H9 (cell line): ENCODE measurements at regions not wholly inside any gene's neighbourhood (a gene's known extent, or its start where the extent isn't known, plus 50 kb on each side); places are given as distances from the start of the nearest gene placed in this dataset.

Experiments used
- DNase-seq: peaks from one replicate; pipeline ENCODE4 v3.0.0-alpha.2; 2017
- H2AFZ ChIP-seq: one replicate; pipeline ENCODE4 v1.6.1; 2013; ENCODE audit warnings: mild to moderate bottlenecking, low read length, control low read depth, moderate library complexity
- H2AK5ac ChIP-seq: 2 replicates; pipeline ENCODE4 v1.6.1; 2013; ENCODE audit warnings: low read length, control low read depth, mixed read lengths; ENCODE audit not compliant: insufficient read length
- H2BK120ac ChIP-seq: one replicate; pipeline ENCODE4 v1.6.1; 2013; ENCODE audit warnings: low read depth, mild to moderate bottlenecking, low read length, control low read depth, inconsistent platforms; ENCODE audit not compliant: poor library complexity, severe bottlenecking
- H2BK12ac ChIP-seq: 2 replicates; pipeline ENCODE4 v1.6.1; 2013; ENCODE audit warnings: low read length, control low read depth, mixed read lengths, low read depth; ENCODE audit not compliant: insufficient read length
- H2BK15ac ChIP-seq: 2 replicates; pipeline ENCODE4 v1.6.1; 2013; ENCODE audit warnings: low read depth, low read length, control low read depth
- H2BK20ac ChIP-seq: one replicate; pipeline ENCODE4 v1.6.1; 2013; ENCODE audit warnings: low read depth, mild to moderate bottlenecking, low read length, control low read depth, inconsistent platforms; ENCODE audit not compliant: poor library complexity, severe bottlenecking
- H2BK5ac ChIP-seq: 2 replicates; pipeline ENCODE4 v1.6.1; 2013; ENCODE audit warnings: low read length, control low read depth, mixed read lengths; ENCODE audit not compliant: insufficient read length
- H3K14ac ChIP-seq: 2 replicates; pipeline ENCODE4 v1.6.1; 2013; ENCODE audit warnings: low read length, control low read depth; ENCODE audit not compliant: insufficient read depth
- H3K18ac ChIP-seq: 2 replicates; pipeline ENCODE4 v1.6.1; 2013; ENCODE audit warnings: low read depth, mild to moderate bottlenecking, mixed read lengths, low read length, control low read depth; ENCODE audit not compliant: insufficient read length
- H3K23ac ChIP-seq: 2 replicates; pipeline ENCODE4 v1.6.1; 2013; ENCODE audit warnings: low read length, control low read depth, mixed read lengths, low read depth; ENCODE audit not compliant: insufficient read length
- H3K23me2 ChIP-seq: 2 replicates; pipeline ENCODE4 v1.6.1; 2013; ENCODE audit warnings: low read depth, mild to moderate bottlenecking, mixed read lengths, low read length, control low read depth; ENCODE audit not compliant: insufficient read length, poor library complexity, severe bottlenecking
- H3K27ac ChIP-seq: 2 replicates; pipeline ENCODE4 v1.5.1; 2013; ENCODE audit warnings: low read length, control low read depth, mixed read lengths, low read depth; ENCODE audit not compliant: insufficient read length
- H3K27me3 ChIP-seq: 2 replicates; pipeline ENCODE4 v1.6.1; 2013; ENCODE audit warnings: low read length, control low read depth, inconsistent platforms; ENCODE audit not compliant: insufficient read depth
- H3K4ac ChIP-seq: 2 replicates; pipeline ENCODE4 v1.6.1; 2013; ENCODE audit warnings: low read depth, mild to moderate bottlenecking, control low read depth, inconsistent platforms, low read length, moderate library complexity
- H3K4me1 ChIP-seq: 2 replicates; pipeline ENCODE4 v1.6.1; 2013; ENCODE audit warnings: low read length, control low read depth, inconsistent platforms; ENCODE audit not compliant: insufficient read depth
- H3K4me2 ChIP-seq: 2 replicates; pipeline ENCODE4 v1.6.1; 2013; ENCODE audit warnings: low read length, control low read depth, mixed read lengths; ENCODE audit not compliant: insufficient read length, insufficient read depth
- H3K56ac ChIP-seq: 2 replicates; pipeline ENCODE4 v1.6.1; 2013; ENCODE audit warnings: low read depth, mild to moderate bottlenecking, mixed read lengths, low read length, control low read depth; ENCODE audit not compliant: insufficient read length
- H3K79me1 ChIP-seq: 2 replicates; pipeline ENCODE4 v1.6.1; 2013; ENCODE audit warnings: low read depth, mild to moderate bottlenecking, moderate library complexity, low read length, control low read depth, inconsistent platforms; ENCODE audit not compliant: insufficient read depth, poor library complexity, severe bottlenecking
- H3K79me2 ChIP-seq: 2 replicates; pipeline ENCODE4 v1.6.1; 2013; ENCODE audit warnings: low read length, control low read depth, inconsistent platforms; ENCODE audit not compliant: insufficient read depth
- H3K9ac ChIP-seq: 2 replicates; pipeline ENCODE4 v1.6.1; 2013; ENCODE audit warnings: low read length, control low read depth, mixed read lengths; ENCODE audit not compliant: insufficient read length; ENCODE audit errors: extremely low read depth
- H3K9me3 ChIP-seq: one replicate; pipeline ENCODE4 v1.6.1; 2013; ENCODE audit warnings: low read depth, low read length, inconsistent platforms; ENCODE audit not compliant: control insufficient read depth
- H3T11ph ChIP-seq: one replicate; pipeline ENCODE4 v1.6.1; 2013; ENCODE audit warnings: mild to moderate bottlenecking, low read length, control low read depth, inconsistent platforms
- H4K20me1 ChIP-seq: one replicate; pipeline ENCODE4 v1.6.1; 2013; ENCODE audit not compliant: control insufficient read depth, insufficient read length, insufficient read depth
- H4K5ac ChIP-seq: 2 replicates; pipeline ENCODE4 v1.6.1; 2013; ENCODE audit warnings: low read depth, mild to moderate bottlenecking, mixed read lengths, low read length, control low read depth; ENCODE audit not compliant: insufficient read length
- H4K8ac ChIP-seq: replicated peaks from 2 replicates; pipeline ENCODE4 v1.6.1; 2013; ENCODE audit warnings: low read length, control low read depth, mixed read lengths, low read depth; ENCODE audit not compliant: insufficient read length
- H4K91ac ChIP-seq: 2 replicates; pipeline ENCODE4 v1.6.1; 2013; ENCODE audit warnings: low read depth, mild to moderate bottlenecking, moderate library complexity, mixed read lengths, low read length, control low read depth; ENCODE audit not compliant: insufficient read length
- H3K27ac Mint-ChIP-seq, 3 experiments: 2 replicates in 2 of 3; 3 replicates in 1 of 3; pipeline ENCODE4 v1.8.0; 2020 to 2021; ENCODE audit warnings: mixed read lengths in 3 of 3, mild to moderate bottlenecking in 1 of 3, moderate library complexity in 1 of 3
- H3K27me3 Mint-ChIP-seq: 2 replicates; pipeline ENCODE4 v1.8.0; 2021; ENCODE audit warnings: low read depth, mild to moderate bottlenecking, moderate library complexity, mixed read lengths
- H3K36me3 Mint-ChIP-seq, 3 experiments: 2 replicates in 2 of 3; 3 replicates in 1 of 3; pipeline ENCODE4 v1.8.0; 2020 to 2021; ENCODE audit warnings: low read depth in 3 of 3, mixed read lengths in 3 of 3; ENCODE audit not compliant: insufficient read depth in 1 of 3
- H3K4me1 Mint-ChIP-seq, 2 experiments: 2 replicates each; pipeline ENCODE4 v1.8.0; 2020; ENCODE audit warnings: mixed read lengths in 2 of 2
- H3K4me3 Mint-ChIP-seq, 2 experiments: 2 replicates in 1 of 2; 3 replicates in 1 of 2; pipeline ENCODE4 v1.8.0; 2020 to 2021; ENCODE audit warnings: mild to moderate bottlenecking in 2 of 2, mixed read lengths in 2 of 2, moderate library complexity in 1 of 2
- H3K9me3 Mint-ChIP-seq, 2 experiments: 2 replicates in 1 of 2; 3 replicates in 1 of 2; pipeline ENCODE4 v1.8.0; 2020; ENCODE audit warnings: mild to moderate bottlenecking in 2 of 2, mixed read lengths in 2 of 2, moderate library complexity in 1 of 2
- WGBS: extraction: QIAGEN DNeasy Blood & Tissue Kit; methylation state at CpG from one replicate; pipeline ENCODE4 v1.1.7; 2013; ENCODE audit warnings: missing lambda C conversion rate, low lambda C conversion rate, mixed read lengths; ENCODE audit not compliant: insufficient read length; ENCODE audit errors: extremely low coverage; 5-methylcytosine and 5-hydroxymethylcytosine counted together
- TF ChIP-seq, protein P1 (sequence below): fragments of 200-600 bp; sonication (generic); conservative IDR thresholded peaks from 3 replicates; pipeline ENCODE4 v1.8.0; 2021; ENCODE audit warnings: antibody characterized with exemption, mild to moderate bottlenecking

DNA sequence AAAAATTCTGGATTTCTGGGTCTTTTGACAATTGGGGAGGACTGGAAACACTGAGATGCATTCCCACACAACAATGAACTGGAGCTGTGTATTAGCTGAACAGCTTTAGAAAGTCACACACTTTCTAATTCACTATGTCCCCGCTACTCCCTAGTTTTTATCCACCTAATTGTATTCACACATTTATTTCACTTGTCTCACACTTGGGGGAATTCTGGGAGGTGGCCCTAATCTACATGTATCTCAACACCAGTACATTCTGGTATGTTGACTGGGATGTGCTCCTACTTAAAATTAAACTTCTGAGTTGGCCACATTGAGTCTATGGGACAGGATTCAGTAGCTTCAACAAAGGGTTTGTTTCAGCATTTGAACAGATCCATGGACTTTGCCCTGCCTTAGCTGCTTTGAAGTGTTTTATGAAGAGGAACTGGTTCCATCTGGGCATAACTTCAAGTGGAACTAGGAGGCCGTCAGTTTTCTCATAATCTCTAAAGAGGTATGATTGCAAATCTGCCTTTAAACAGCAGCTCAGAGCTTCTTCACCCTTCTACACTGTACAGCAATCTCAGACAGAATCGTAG is 106.5 kb upstream of the CMC1 start:
- no peak overlapping the region for H3K56ac ChIP-seq
- H3K79me1 ChIP-seq: no peaks in the 10 kb centered on the region
- Mint-ChIP-seq H3K27me3 (no peaks in the 10 kb centered on the region), H3K4me1 (peaks cover 4 to 5% of the 10 kb centered on the region in 2 experiments), H3K27ac (no peak overlapping the region), H3K4me3 (no peak overlapping the region), H3K36me3 (no peaks in the 10 kb centered on the region), H3K9me3 (no peaks in the 10 kb centered on the region)
- no peak overlapping the region for H3K27ac ChIP-seq
- no peak overlapping the region for H3K9ac ChIP-seq
- H2AFZ ChIP-seq: no peak overlapping the region
- TF ChIP-seq, protein P1, sequence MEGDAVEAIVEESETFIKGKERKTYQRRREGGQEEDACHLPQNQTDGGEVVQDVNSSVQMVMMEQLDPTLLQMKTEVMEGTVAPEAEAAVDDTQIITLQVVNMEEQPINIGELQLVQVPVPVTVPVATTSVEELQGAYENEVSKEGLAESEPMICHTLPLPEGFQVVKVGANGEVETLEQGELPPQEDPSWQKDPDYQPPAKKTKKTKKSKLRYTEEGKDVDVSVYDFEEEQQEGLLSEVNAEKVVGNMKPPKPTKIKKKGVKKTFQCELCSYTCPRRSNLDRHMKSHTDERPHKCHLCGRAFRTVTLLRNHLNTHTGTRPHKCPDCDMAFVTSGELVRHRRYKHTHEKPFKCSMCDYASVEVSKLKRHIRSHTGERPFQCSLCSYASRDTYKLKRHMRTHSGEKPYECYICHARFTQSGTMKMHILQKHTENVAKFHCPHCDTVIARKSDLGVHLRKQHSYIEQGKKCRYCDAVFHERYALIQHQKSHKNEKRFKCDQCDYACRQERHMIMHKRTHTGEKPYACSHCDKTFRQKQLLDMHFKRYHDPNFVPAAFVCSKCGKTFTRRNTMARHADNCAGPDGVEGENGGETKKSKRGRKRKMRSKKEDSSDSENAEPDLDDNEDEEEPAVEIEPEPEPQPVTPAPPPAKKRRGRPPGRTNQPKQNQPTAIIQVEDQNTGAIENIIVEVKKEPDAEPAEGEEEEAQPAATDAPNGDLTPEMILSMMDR: no peak
- H3K79me2 ChIP-seq: no peaks in the 10 kb centered on the region
- no peak overlapping the region for H2AK5ac ChIP-seq
- H3K27me3 ChIP-seq: no peaks in the 10 kb centered on the region
- no peaks in the 10 kb centered on the region for H3K4me1 ChIP-seq
- H3K23me2 ChIP-seq: no peaks in the 10 kb centered on the region
- H3K4ac ChIP-seq: no peak overlapping the region
- H2BK20ac ChIP-seq: no peak overlapping the region
- WGBS: no CpG with 5 or more reads among the region's 3 CpGs
- no peak overlapping the region for H2BK5ac ChIP-seq
- no peak overlapping the region for H3K18ac ChIP-seq
- no peak overlapping the region for H2BK120ac ChIP-seq
- H3K9me3 ChIP-seq: no peaks in the 10 kb centered on the region
- H2BK15ac ChIP-seq: no peak overlapping the region
- no peak overlapping the region for H4K5ac ChIP-seq
- no peak overlapping the region for H3T11ph ChIP-seq
- no peak overlapping the region for H3K23ac ChIP-seq
- DNase-seq: no peak
- H3K14ac ChIP-seq: no peak overlapping the region
- H4K8ac ChIP-seq: no peak overlapping the region
- no peak overlapping the region for H3K4me2 ChIP-seq
- H4K20me1 ChIP-seq: no peaks in the 10 kb centered on the region
- H4K91ac ChIP-seq: no peak overlapping the region
- no peak overlapping the region for H2BK12ac ChIP-seq
